ENCODE measurements at regions not wholly inside any gene's neighbourhood (a gene's known extent, or its start where the extent isn't known, plus 50 kb on each side); places are given as distances from the start of the nearest gene placed in this dataset.

DNA sequence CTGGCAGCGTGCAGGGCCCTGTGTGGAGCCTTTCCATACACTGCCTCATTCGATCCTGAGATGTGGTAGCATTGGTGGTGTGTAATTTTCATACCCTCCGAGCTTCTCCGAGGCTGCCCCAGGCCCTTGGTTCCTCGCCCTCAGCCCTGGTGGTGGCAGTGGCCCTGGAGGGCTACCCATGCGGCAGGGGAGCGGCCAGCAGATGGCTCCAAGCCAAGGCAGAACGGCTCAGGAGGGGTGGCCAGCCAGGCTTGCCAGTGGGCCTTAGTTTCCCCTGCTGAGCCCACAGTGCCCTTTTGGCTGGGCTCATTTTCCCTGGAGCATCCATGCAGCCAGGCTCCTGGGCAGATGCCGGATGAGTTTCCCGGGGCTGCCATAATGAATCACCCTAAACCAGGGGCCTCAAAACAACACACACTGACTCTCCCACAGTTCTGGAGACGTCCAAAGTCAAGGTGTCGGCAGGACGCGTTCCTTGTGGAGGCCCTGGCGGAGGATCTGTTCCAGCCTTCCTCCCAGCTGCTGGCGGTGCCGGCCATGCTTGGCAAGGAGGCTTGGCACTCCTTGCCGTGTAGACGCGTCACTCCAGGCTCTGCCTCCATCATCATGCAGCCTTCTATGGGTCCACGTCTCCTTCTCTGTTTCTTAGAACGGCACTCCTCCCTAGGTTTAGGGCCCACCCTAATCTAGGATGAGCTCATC, 158.8 kb upstream of the GSE1 start:
- H3K9me3 ChIP-seq: no peaks in the 10 kb centered on the region
- peaks cover 42% of the 10 kb centered on the region for H3K27me3 ChIP-seq
- H3K4me3 ChIP-seq (ENCODE audit: low read depth in 1 of 2, low read length in 1 of 2): no peak overlapping the region
- TF ChIP-seq, protein P1, sequence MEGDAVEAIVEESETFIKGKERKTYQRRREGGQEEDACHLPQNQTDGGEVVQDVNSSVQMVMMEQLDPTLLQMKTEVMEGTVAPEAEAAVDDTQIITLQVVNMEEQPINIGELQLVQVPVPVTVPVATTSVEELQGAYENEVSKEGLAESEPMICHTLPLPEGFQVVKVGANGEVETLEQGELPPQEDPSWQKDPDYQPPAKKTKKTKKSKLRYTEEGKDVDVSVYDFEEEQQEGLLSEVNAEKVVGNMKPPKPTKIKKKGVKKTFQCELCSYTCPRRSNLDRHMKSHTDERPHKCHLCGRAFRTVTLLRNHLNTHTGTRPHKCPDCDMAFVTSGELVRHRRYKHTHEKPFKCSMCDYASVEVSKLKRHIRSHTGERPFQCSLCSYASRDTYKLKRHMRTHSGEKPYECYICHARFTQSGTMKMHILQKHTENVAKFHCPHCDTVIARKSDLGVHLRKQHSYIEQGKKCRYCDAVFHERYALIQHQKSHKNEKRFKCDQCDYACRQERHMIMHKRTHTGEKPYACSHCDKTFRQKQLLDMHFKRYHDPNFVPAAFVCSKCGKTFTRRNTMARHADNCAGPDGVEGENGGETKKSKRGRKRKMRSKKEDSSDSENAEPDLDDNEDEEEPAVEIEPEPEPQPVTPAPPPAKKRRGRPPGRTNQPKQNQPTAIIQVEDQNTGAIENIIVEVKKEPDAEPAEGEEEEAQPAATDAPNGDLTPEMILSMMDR (IDR thresholded peaks at IDR 0.05): no peak
- H3K27ac ChIP-seq: no peak overlapping the region
- H3K36me3 ChIP-seq: no peaks in the 10 kb centered on the region
- H3K4me1 ChIP-seq (ENCODE audit: control insufficient read depth in 1 of 2, insufficient read depth in 1 of 2, low read depth in 1 of 2, low read length in 1 of 2): peaks cover 2 to 3% of the 10 kb centered on the region in 2 experiments

GRCh38 chr16:85455534-85455933, 157.6 kb upstream of the GSE1 start:
- H3K27me3 ChIP-seq: peaks cover 48% of the 10 kb centered on the region
- no peaks in the 10 kb centered on the region for H3K9me3 ChIP-seq
- H3K4me3 ChIP-seq (ENCODE audit: low read depth in 1 of 2, low read length in 1 of 2): no peak overlapping the region
- no peaks in the 10 kb centered on the region for H3K4me1 ChIP-seq (ENCODE audit: control insufficient read depth in 1 of 2, insufficient read depth in 1 of 2, low read depth in 1 of 2, low read length in 1 of 2)
- H3K27ac ChIP-seq: no peak overlapping the region
- H3K36me3 ChIP-seq: no peaks in the 10 kb centered on the region
- TF ChIP-seq, protein P1 (IDR thresholded peaks at IDR 0.05): no peak

DNA sequence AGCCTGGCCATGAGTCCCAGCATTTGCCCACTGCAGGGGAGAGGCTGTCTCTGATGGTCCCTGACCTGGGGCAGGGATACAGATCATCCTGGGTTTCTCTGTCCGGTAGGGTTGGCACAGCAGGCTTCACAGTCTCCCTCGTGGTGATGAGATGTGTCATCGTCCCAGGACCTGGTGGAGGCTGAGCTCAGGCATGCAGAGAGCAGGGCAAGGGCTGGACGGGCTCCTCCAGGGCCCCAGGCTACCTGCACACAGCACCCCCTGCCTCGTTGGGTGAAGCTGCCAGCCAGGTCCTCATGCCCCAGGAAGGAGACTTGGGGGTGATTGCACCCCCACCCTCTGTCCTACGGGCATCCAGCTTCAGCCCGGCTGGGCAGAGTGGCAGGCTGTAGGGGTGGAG, 155.8 kb upstream of the GSE1 start:
- Histone ChIP-seq H3K4me3 (ENCODE audit: low read depth in 1 of 2, low read length in 1 of 2) (no peak overlapping the region), H3K27me3 (peaks cover 58% of the 10 kb centered on the region), H3K36me3 (no peaks in the 10 kb centered on the region), H3K4me1 (ENCODE audit: control insufficient read depth in 1 of 2, insufficient read depth in 1 of 2, low read depth in 1 of 2, low read length in 1 of 2) (peaks cover 12 to 16% of the 10 kb centered on the region in 2 experiments), H3K27ac (no peak overlapping the region), H3K9me3 (no peaks in the 10 kb centered on the region)
- TF ChIP-seq, protein P1 (IDR thresholded peaks at IDR 0.05): no peak

- TF ChIP-seq, protein P1 (IDR thresholded peaks at IDR 0.05): no peak
Observed at GRCh38 chr16:85458968-85459367, 154.2 kb upstream of the GSE1 start.

DNA sequence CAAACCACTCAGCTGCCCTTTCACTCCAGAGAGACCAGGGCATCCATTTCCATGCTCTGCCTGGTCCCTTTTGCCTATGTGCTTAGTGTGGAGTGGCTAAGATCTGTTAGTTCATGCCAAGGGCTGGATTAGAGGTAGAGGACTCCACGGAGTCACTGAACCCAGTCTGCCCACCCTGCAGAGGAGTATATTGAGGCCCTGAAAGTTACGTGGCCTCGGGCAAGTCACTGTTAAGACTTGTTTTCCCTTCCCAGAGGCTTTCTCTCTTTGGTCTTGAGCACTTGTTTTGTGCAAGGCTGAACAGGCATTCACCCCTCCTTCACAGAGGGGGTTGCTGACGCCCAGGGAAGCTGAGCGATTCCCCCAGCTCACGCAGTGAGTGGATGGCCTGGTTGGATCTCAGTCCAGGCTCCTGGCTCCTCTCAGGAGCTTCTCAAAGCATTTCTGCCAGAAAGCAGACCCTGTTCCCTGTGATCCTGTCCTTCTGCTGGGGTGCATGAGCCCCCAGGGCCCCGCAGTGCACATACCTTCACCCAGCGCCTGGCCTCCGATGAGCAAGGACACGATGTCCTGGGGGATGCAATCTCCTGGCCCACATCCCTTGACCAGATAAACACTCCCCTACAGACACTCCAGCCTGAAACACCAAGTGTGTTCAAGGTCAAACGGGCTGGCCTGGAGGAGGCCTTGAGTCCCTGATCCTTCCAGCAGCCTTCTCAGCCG, 153.4 kb upstream of the GSE1 start:
- TF ChIP-seq, protein P1 (IDR thresholded peaks at IDR 0.05): no peak
- Histone ChIP-seq H3K27ac (no peak overlapping the region), H3K36me3 (no peaks in the 10 kb centered on the region), H3K4me1 (ENCODE audit: control insufficient read depth in 1 of 2, insufficient read depth in 1 of 2, low read depth in 1 of 2, low read length in 1 of 2) (peaks cover 13 to 21% of the 10 kb centered on the region in 2 experiments), H3K27me3 (peaks cover 57% of the 10 kb centered on the region), H3K4me3 (ENCODE audit: low read depth in 1 of 2, low read length in 1 of 2) (no peak overlapping the region), H3K9me3 (no peaks in the 10 kb centered on the region)

More at GRCh38 chr16:85458968-85459367, 154.2 kb upstream of the GSE1 start:
- no peaks in the 10 kb centered on the region for H3K9me3 ChIP-seq
- no peak overlapping the region for H3K27ac ChIP-seq
- H3K27me3 ChIP-seq: peaks cover 57% of the 10 kb centered on the region
- H3K4me1 ChIP-seq (ENCODE audit: control insufficient read depth in 1 of 2, insufficient read depth in 1 of 2, low read depth in 1 of 2, low read length in 1 of 2): peaks cover 13 to 21% of the 10 kb centered on the region in 2 experiments
- H3K36me3 ChIP-seq: no peaks in the 10 kb centered on the region
- H3K4me3 ChIP-seq (ENCODE audit: low read depth in 1 of 2, low read length in 1 of 2): no peak overlapping the region
